Duodenal mucosa (tissue), 2 donors: ENCODE measurements at regions not wholly inside any gene's neighbourhood (a gene's known extent, or its start where the extent isn't known, plus 50 kb on each side); places are given as distances from the start of the nearest gene placed in this dataset.

Source experiments
- H3K27ac ChIP-seq: one replicate; pipeline ENCODE4 v1.7.0; 2013; ENCODE audit warnings: low read depth, low read length
- H3K27me3 ChIP-seq, 2 donors: one replicate each; pipeline ENCODE4 v1.7.0; 2013; ENCODE audit warnings: low read length in 2 of 2, control low read depth in 1 of 2; ENCODE audit not compliant: insufficient read depth in 2 of 2, control insufficient read depth in 1 of 2
- H3K36me3 ChIP-seq, 2 donors: one replicate each; pipeline ENCODE4 v1.7.0; 2013; ENCODE audit warnings: low read length in 2 of 2, control low read depth in 1 of 2; ENCODE audit not compliant: insufficient read depth in 2 of 2, control insufficient read depth in 1 of 2
- H3K4me1 ChIP-seq, 2 donors: one replicate each; pipeline ENCODE4 v1.7.0; 2013; ENCODE audit warnings: low read length in 2 of 2, control low read depth in 1 of 2; ENCODE audit not compliant: insufficient read depth in 2 of 2, control insufficient read depth in 1 of 2
- H3K4me3 ChIP-seq, 2 donors: one replicate each; pipeline ENCODE4 v1.7.0; 2013; ENCODE audit warnings: low read length in 2 of 2, low read depth in 1 of 2
- H3K9ac ChIP-seq, 2 donors: one replicate each; pipeline ENCODE4 v1.7.0; 2013; ENCODE audit warnings: low read length in 2 of 2, low read depth in 1 of 2
- H3K9me3 ChIP-seq, 2 donors: one replicate each; pipeline ENCODE4 v1.7.0; 2013; ENCODE audit warnings: low read length in 2 of 2, control low read depth in 1 of 2; ENCODE audit not compliant: control insufficient read depth in 1 of 2

DNA sequence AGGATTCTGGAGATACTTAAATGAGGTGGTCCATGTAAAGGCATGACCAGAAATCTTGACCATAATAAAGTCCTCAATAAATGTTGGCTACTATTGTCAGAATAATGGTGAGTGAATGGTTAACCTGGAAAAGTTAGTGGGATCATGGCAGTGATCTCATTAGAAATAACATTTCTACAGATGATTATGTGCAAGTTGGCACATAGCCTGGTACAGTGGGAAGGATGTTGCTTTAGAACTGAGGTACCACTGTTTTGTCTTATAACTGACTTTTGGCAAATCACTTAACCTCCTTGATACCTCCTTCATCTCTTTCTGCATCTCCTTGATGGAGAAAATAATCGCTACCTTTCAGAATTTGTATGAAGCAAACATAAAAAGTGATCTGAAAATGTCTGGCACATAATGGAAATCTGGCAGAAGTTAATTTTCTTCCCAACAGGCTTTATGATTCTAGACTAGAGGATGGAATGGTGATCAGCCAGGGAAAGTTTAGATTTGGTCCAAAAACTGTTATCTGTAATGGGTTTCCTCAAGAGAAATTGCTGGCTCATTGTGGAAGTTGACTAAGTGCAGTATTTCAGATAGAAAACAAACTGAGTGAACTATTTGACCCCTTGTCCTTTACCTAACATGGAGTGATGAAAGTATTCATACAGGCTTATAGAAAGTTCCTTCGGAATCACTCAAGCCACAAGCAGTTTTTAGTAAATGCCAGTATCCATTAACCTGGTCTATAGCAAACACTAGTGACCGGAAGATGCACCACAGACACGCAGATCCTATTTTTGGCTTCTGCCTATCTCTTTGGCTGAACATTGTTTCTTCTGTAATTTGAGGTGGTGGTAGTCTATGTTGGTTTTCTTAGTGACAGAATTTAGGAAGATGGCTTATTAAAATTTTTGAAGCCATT is 449.6 kb upstream of the TGFBR2 start:
- Histone ChIP-seq H3K9me3 (no peaks in the 10 kb centered on the region), H3K4me3 (no peak overlapping the region), H3K4me1 (no peaks in the 10 kb centered on the region), H3K27ac (no peak overlapping the region), H3K36me3 (no peaks in the 10 kb centered on the region), H3K9ac (no peak overlapping the region), H3K27me3 (no peaks in the 10 kb centered on the region)

DNA sequence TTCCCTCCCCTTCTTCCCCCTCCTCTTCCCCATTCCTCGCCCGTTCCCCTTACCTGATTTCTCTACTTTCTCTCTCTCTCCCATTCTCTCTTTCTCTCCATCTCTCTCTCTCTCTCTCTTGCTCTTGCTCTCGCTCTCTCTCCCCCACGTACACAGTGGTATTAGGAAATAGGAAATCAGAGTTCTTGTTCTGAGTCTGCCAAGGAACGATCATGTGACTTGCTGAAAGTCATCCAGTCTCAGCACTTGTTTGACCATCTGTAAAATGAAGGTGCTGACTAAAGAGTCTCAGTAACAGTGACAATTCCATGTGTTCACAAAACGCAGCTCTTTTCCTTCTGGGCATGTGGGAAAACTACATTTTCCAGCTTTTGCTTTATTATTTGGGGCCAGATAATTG is 445.0 kb upstream of the TGFBR2 start:
- Histone ChIP-seq H3K4me3 (no peak overlapping the region), H3K27ac (no peak overlapping the region), H3K36me3 (no peaks in the 10 kb centered on the region)

DNA sequence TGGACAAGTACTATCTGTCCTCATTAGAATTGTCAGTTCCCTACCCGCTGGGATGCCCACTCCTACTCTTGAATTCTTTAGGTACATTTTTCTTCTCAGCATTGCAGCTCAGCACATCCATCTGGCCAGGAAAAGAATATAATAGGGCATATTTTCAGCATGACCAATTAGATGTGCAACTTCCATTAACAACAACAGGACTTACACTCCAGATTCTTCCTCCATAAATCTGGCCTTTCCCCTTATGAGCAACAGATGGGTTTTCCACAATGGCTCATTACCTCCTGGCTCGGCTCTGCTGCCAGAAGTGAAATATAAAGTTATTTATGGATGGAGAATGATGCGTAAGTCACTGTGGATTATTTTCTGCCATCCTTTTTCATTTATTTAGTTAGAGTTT is 443.8 kb upstream of the TGFBR2 start:
- Histone ChIP-seq H3K36me3 (no peaks in the 10 kb centered on the region), H3K27me3 (no peaks in the 10 kb centered on the region), H3K27ac (no peak overlapping the region), H3K4me1 (no peaks in the 10 kb centered on the region), H3K9ac (no peak overlapping the region), H3K9me3 (no peaks in the 10 kb centered on the region), H3K4me3 (no peak overlapping the region)

More for the DNA sequence above, 445.0 kb upstream of the TGFBR2 start:
- Histone ChIP-seq H3K4me1 (no peaks in the 10 kb centered on the region), H3K9ac (no peak overlapping the region), H3K9me3 (no peaks in the 10 kb centered on the region), H3K27me3 (no peaks in the 10 kb centered on the region)

DNA sequence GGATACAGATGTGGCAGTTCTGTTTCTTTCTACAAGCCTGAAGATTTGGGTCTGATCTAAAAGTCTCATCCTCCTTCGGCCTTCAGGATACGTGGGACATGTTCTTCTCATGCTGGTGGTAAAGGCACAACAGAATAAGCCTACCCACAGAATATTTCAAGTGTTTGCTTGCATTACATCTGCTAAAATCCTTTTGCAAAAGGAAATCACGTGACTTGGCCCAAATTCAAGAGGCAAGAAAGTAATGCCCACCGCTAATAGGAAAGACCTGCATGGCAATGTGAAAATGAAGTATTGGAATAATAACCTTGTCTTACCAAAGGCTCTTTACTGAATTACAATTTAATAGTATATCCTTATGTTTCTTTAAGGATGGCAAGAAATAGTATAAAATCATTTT is 439.9 kb upstream of the TGFBR2 start:
- Histone ChIP-seq H3K9me3 (no peaks in the 10 kb centered on the region), H3K4me1 (peaks cover 5 to 14% of the 10 kb centered on the region in 2 donors), H3K36me3 (no peaks in the 10 kb centered on the region), H3K27me3 (no peaks in the 10 kb centered on the region), H3K4me3 (no peak overlapping the region), H3K9ac (no peak overlapping the region), H3K27ac (no peak overlapping the region)

DNA sequence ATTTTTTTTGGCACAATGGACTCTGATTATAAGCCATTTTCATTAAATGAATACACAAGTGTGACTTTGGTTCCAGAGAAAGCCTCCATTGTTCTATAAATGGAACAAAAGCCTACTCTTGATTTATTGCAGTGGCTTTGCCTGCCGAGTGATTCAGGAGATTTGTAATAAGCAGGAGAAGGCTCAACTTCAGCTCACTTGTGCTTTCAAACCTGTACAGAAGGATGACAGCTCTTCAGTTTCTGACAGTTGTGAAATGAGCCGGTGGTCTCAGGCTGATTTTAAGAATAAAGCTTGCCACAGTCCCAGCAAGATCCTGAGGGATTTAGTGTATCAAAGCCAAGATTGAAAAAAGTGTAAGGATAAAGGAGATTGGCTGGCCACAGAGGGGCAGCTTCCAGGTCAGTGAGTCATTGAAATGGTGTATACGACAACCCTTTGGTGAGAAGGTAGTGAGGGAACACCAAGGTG is 438.8 kb upstream of the TGFBR2 start:
- H3K9ac ChIP-seq = no peak overlapping the region
- H3K36me3 ChIP-seq = no peaks in the 10 kb centered on the region
- no peak overlapping the region for H3K4me3 ChIP-seq
- no peaks in the 10 kb centered on the region for H3K27me3 ChIP-seq
- no peak overlapping the region for H3K27ac ChIP-seq
- H3K9me3 ChIP-seq = no peaks in the 10 kb centered on the region
- H3K4me1 ChIP-seq = peaks cover 5 to 14% of the 10 kb centered on the region in 2 donors

DNA sequence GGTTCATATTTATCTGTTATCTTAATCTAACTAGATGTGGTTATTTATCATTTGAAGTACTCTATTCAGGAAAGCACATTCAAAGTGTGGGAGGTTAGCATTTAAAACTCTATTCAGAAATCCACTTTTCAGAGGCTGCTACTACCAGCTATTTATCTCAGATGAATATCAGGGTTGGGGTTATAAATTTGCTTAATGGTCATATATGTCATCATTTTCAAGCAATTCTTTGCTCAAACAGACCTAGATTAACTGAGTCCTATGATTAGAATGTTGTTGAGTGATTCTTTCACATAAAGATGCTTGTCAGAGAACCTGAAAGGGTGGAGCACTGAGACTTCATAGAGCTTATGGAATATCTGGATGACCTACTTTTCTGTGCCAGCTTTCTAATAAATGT is 436.9 kb upstream of the TGFBR2 start:
- Histone ChIP-seq H3K9ac (no peak overlapping the region), H3K27ac (no peak overlapping the region), H3K4me1 (peaks cover 5 to 14% of the 10 kb centered on the region in 2 donors), H3K27me3 (no peaks in the 10 kb centered on the region), H3K9me3 (no peaks in the 10 kb centered on the region), H3K36me3 (no peaks in the 10 kb centered on the region), H3K4me3 (no peak overlapping the region)

DNA sequence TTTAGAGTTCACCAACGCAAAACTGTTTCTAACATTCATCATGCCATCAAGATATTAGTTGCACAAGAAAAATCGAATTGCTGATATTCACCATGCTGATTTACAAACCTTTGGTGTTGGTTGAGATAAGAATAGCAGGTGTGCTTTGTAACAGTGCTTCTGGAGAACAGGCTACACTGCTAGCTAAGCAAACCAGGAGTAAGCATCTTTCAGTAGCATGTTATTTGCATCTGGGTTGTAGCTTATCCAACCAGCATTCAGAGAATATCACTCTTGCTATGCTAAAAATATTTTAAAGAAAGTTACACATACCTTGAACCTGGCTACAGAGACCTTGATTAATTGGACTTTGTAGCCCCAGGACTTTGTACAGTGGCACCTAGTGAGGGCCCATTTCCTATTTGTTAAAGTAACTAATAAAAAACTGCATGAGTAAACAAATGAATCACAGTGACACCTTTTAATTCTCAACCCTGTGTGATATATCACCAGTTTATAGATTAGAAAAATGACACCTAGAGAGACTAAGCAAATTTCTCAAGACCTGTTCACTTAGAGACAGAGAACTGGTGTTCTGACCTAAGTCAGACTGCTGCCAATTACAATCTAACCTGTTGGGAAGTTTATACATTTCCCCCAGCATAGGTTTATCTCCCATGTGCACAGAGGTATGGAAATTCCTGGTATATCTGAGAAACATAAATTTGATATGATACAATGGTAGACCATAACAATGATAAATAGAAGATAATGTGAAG is 435.5 kb upstream of the TGFBR2 start:
- Histone ChIP-seq H3K4me3 (no peak overlapping the region), H3K27me3 (no peaks in the 10 kb centered on the region), H3K4me1 (peaks cover 5 to 14% of the 10 kb centered on the region in 2 donors), H3K9ac (no peak overlapping the region), H3K9me3 (no peaks in the 10 kb centered on the region), H3K27ac (no peak overlapping the region), H3K36me3 (no peaks in the 10 kb centered on the region)

DNA sequence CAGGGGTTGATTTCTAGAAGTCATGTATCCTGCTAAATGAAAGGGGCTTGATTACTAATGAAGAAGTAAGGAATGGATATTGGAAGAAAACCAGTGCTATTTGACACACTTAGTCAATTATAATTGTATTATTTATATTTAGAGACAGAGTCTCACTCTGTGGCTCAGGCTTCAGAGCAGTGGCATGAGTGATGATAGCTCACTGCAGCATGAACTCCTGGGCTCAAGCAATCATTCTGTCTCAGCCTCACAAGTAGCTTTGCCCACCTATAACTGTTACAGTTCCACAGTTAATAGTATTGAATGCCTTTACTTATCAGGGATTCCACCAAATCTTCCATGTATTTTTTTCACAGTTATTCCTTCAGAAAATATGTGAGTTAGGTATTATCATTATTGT is 432.0 kb upstream of the TGFBR2 start:
- Histone ChIP-seq H3K36me3 (no peaks in the 10 kb centered on the region), H3K4me3 (no peak overlapping the region), H3K27me3 (no peaks in the 10 kb centered on the region), H3K9ac (no peak overlapping the region), H3K4me1 (peaks cover 5 to 14% of the 10 kb centered on the region in 2 donors), H3K9me3 (no peaks in the 10 kb centered on the region), H3K27ac (no peak overlapping the region)

DNA sequence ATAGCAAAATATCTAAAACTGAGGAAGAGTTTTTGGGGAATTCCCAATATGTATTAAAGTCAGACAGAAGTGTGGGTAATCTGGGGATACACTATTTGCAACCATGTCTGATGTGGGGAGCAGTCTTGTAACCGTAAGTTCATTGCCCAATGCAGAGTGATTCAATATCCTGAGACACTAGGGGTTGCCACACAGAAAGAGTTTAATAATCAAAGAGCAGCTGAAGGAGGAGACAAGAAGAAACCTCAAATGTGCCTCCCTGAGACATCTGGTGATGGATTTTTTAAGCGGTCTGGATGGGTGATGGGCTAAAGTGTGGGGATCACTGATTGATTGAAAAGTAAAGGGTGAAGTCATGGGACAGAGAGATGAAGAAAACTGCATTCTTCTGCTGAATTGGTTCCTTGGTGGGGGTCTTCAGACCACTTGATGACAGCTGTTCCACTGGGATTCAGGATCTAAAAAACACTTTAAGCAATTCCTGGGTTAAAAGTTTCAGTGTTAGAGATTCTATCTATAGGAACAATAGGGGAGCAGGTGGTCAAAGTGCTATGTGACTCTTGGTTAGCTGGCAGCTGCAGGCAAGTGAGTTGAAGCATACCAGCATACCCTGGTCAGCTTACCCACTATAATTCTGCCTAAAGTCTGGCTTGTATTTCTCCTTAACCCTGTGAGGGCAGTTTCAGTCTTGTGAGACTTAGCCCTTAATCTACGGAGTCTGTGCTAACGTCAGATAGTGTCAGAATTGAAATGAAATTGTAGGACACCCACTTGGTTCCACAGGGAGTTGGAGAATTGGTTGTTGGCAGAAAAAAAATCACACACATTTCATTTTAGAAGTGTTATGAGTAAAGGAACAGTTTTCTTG is 425.9 kb upstream of the TGFBR2 start:
- Histone ChIP-seq H3K4me3 (no peak overlapping the region), H3K4me1 (peaks cover 0 to 6% of the 10 kb centered on the region in 2 donors), H3K9me3 (no peaks in the 10 kb centered on the region), H3K27ac (no peak overlapping the region), H3K27me3 (no peaks in the 10 kb centered on the region), H3K36me3 (no peaks in the 10 kb centered on the region), H3K9ac (no peak overlapping the region)

DNA sequence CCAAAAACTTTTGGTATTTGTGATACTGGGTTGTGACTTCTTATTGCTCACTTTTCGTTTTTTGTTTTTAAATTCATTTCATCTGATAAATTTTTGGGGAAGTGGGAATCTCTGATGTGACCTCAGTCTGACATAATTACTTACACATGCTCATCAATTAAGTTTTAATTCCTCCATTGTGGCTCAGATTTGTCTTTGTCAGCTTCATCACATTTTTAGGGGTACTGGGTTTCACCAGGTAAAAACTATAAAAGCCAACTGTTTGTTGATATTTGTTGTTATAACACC is 425.3 kb upstream of the TGFBR2 start:
- Histone ChIP-seq H3K9me3 (no peaks in the 10 kb centered on the region), H3K36me3 (no peaks in the 10 kb centered on the region), H3K9ac (no peak overlapping the region), H3K27ac (no peak overlapping the region), H3K27me3 (no peaks in the 10 kb centered on the region), H3K4me1 (peaks cover 0 to 6% of the 10 kb centered on the region in 2 donors), H3K4me3 (no peak overlapping the region)
